Common myeloid progenitor, CD34-positive (primary cell): ENCODE measurements at regions not wholly inside any gene's neighbourhood (a gene's known extent, or its start where the extent isn't known, plus 50 kb on each side); places are given as distances from the start of the nearest gene placed in this dataset.

Experiments used
- CTCF ChIA-PET: fragments of 350-600 bp; sonication (Branson Sonifier 250); formaldehyde crosslinking; loops from one replicate; lab custom pipeline; 2021; ENCODE audit warnings: antibody characterized with exemption; lab: Charles Lee
- POLR2A ChIA-PET: fragments of 350-600 bp; sonication (Branson Sonifier 250); formaldehyde crosslinking; loops from one replicate; lab custom pipeline; 2021; ENCODE audit warnings: antibody characterized with exemption; lab: Charles Lee
- DNase-seq, 3 donors: peaks; one replicate each; pipeline versions ENCODE4 v3.0.0 to v3.0.0-alpha.2; 2013
- H3K27ac ChIP-seq, 2 experiments: 1 replicate in 1 of 2; 2 replicates in 1 of 2; pipeline ENCODE4 v1.7.0; 2013; ENCODE audit warnings: inconsistent platforms in 2 of 2, low read length in 2 of 2, mild to moderate bottlenecking in 2 of 2, low read depth in 1 of 2, moderate library complexity in 1 of 2; ENCODE audit not compliant: severe bottlenecking in 2 of 2, insufficient read depth in 1 of 2, poor library complexity in 1 of 2
- H3K27me3 ChIP-seq, 5 experiments: replicated peaks in 2 of 5; 1 replicate in 3 of 5; 2 replicates in 2 of 5; pipeline versions ENCODE4 v1.6.1 to v1.7.0; 2013; ENCODE audit warnings: low read length in 4 of 5, mild to moderate bottlenecking in 2 of 5, moderate library complexity in 2 of 5, inconsistent platforms in 1 of 5; ENCODE audit not compliant: insufficient read depth in 5 of 5, control insufficient read depth in 4 of 5
- H3K36me3 ChIP-seq, 4 experiments: 1 replicate in 2 of 4; 2 replicates in 2 of 4; pipeline versions ENCODE4 v1.6.1 to v1.7.0; 2013; ENCODE audit warnings: low read length in 3 of 4, control low read depth in 1 of 4, mild to moderate bottlenecking in 1 of 4; ENCODE audit not compliant: control insufficient read depth in 4 of 4, insufficient read depth in 4 of 4
- H3K4me1 ChIP-seq, 4 experiments: 1 replicate in 3 of 4; 2 replicates in 1 of 4; pipeline versions ENCODE4 v1.6.1 to v1.7.1; 2013; ENCODE audit warnings: low read length in 3 of 4, mild to moderate bottlenecking in 3 of 4, control low read depth in 1 of 4, inconsistent platforms in 1 of 4, moderate library complexity in 1 of 4; ENCODE audit not compliant: control insufficient read depth in 4 of 4, insufficient read depth in 4 of 4; ENCODE audit errors: control extremely low read depth in 1 of 4
- H3K4me3 ChIP-seq, 7 experiments: 1 replicate in 4 of 7; 2 replicates in 3 of 7; pipeline versions ENCODE4 v1.5.1 to v1.7.0; 2013; ENCODE audit warnings: mild to moderate bottlenecking in 7 of 7, low read length in 6 of 7, moderate library complexity in 6 of 7, inconsistent platforms in 2 of 7, low read depth in 2 of 7, control low read depth in 1 of 7; ENCODE audit not compliant: insufficient read depth in 4 of 7, control insufficient read depth in 1 of 7; ENCODE audit errors: extremely low read depth in 1 of 7
- H3K9me3 ChIP-seq, 5 experiments: 1 replicate in 4 of 5; 2 replicates in 1 of 5; pipeline versions ENCODE4 v1.6.1 to v1.7.1; 2013; ENCODE audit warnings: low read length in 4 of 5, mild to moderate bottlenecking in 2 of 5, inconsistent platforms in 1 of 5, low read depth in 1 of 5, moderate library complexity in 1 of 5; ENCODE audit not compliant: control insufficient read depth in 4 of 5, insufficient read depth in 2 of 5; ENCODE audit errors: control extremely low read depth in 1 of 5
- WGBS: methylation state at CpG from one replicate; pipeline ENCODE4 v1.1.5; 2013; ENCODE audit not compliant: insufficient coverage; 5-methylcytosine and 5-hydroxymethylcytosine counted together

DNA sequence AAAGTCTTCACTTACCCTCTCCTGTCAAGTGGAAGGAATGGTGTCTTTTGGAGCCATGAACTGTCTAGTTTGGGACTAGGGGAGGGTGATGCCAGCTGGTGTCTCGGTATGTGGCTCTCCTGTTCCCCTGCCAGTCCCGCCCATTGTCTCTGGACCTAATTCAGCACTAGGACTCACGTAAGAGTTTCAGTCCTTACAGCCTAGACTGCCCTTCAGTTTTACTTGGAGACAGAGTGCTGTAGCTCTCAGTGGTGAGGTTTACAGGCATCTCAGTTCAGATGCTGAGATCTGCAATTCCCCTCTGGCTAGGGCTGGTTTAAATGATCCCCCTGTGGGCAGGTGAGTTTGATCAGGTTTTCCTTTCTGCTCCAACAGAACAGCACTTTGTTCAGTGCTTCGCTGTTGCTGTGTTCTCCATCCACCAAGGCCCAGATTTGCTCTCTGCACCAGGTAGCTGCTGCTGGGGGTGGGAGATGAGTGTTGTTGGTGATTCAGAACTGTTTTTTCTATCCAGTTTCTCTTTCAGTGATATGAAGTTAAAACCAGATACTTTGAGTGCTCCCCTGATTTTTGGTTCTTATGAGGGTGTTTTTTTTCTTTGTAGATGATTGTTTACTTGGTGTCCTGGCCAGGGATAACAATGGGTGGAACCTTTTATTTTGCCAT is 198.3 kb upstream of the RNPC3 start:
- Histone ChIP-seq H3K36me3 (no peaks in the 10 kb centered on the region), H3K27ac (no peak overlapping the region), H3K4me3 (no peak overlapping the region), H3K27me3 (no peaks in the 10 kb centered on the region), H3K4me1 (no peaks in the 10 kb centered on the region), H3K9me3 (peaks cover 0 to 2% (median 0%) of the 10 kb centered on the region in 5 experiments)
- ChIA-PET POLR2A (no interaction called here), CTCF (no interaction called here)
- DNase-seq = no peak
- WGBS = 96% methylated on average over 4 of the region's 4 CpGs

DNA sequence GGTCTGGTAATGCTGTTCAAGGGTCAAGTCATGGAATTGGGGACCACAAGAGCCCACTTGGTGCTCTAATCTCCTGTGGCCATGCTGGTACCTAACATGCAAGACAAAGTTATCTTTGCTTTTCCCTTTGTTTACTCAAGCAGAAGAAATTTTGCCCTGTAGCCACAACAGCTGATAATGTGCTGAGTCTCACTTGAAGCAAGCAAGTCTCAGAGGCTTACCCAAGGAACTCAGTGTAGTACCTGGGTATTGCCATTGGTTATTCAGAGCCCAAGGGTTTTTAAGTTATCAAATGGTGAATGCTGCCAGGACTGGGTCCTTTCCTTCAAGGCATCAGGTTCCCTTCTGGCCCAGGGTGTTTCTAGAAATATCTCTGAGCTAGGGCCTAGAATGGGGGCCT is 198.9 kb upstream of the RNPC3 start:
- H3K27me3 ChIP-seq = no peaks in the 10 kb centered on the region
- no peak for DNase-seq
- ChIA-PET CTCF (no interaction called here), POLR2A (no interaction called here)
- no peaks in the 10 kb centered on the region for H3K36me3 ChIP-seq
- peaks cover 0 to 2% (median 0%) of the 10 kb centered on the region in 5 experiments for H3K9me3 ChIP-seq
- no peak overlapping the region for H3K4me3 ChIP-seq
- H3K4me1 ChIP-seq = no peaks in the 10 kb centered on the region
- no peak overlapping the region for H3K27ac ChIP-seq

DNA sequence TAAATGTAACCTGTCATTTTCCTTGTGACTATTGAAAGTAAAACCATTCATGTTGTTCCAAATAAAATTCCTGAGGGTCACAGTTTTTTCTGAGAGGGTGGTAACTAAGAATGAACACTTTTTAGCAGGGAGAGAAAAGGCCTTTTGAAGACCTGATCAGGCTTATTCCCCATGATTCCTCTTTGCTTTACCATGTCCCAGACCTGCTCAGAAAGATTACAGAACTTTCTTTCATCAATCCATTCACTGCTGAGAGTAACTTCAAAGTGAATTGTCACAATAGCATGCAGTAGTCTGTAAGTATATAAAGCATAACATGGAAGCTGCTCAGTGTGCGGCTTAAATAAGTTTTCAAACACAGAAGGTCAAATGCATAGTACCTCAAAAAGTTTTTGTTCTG is 201.5 kb upstream of the COL11A1 start:
- ChIA-PET CTCF (no interaction called here), POLR2A (interaction anchor here (0.5 kb wide), 1 partner anchor 1005 kb away, joined by 4 read pairs; no protein-coding TSS in a partner anchor)
- WGBS = no CpG with 5 or more reads among the region's 1 CpG

DNA sequence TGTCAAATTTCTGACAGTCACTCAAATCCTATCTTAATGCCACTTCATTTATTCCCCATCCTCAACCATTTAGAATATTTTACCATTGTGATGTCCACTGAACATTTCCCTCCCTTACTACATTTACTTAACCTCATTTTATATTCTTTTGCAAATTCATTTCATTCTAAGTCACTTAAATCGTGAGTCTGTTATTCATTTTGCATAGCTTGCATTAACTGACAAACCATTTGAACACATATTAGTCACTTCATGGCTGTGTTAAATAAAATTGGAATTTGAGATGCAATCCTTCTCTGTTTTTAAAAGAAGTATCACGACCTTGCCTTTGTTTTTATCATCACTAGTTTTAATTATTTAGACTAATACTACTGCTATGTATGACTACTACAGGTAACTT is 199.4 kb upstream of the COL11A1 start:
- Histone ChIP-seq H3K27me3 (no peaks in the 10 kb centered on the region), H3K4me1 (no peaks in the 10 kb centered on the region), H3K4me3 (no peak overlapping the region), H3K36me3 (no peaks in the 10 kb centered on the region), H3K9me3 (no peaks in the 10 kb centered on the region), H3K27ac (no peak overlapping the region)
- WGBS = no CpG with 5 or more reads among the region's 2 CpGs
- ChIA-PET POLR2A (no interaction called here), CTCF (interaction anchor here (1.1 kb wide), 1 partner anchor 21 kb away, joined by 3 read pairs; no protein-coding TSS in a partner anchor)
- DNase-seq = no peak

More for the DNA sequence above, 201.5 kb upstream of the COL11A1 start:
- Histone ChIP-seq H3K9me3 (no peaks in the 10 kb centered on the region), H3K4me1 (no peaks in the 10 kb centered on the region), H3K27ac (no peak overlapping the region), H3K27me3 (no peaks in the 10 kb centered on the region), H3K4me3 (no peak overlapping the region), H3K36me3 (no peaks in the 10 kb centered on the region)
- DNase-seq = no peak

DNA sequence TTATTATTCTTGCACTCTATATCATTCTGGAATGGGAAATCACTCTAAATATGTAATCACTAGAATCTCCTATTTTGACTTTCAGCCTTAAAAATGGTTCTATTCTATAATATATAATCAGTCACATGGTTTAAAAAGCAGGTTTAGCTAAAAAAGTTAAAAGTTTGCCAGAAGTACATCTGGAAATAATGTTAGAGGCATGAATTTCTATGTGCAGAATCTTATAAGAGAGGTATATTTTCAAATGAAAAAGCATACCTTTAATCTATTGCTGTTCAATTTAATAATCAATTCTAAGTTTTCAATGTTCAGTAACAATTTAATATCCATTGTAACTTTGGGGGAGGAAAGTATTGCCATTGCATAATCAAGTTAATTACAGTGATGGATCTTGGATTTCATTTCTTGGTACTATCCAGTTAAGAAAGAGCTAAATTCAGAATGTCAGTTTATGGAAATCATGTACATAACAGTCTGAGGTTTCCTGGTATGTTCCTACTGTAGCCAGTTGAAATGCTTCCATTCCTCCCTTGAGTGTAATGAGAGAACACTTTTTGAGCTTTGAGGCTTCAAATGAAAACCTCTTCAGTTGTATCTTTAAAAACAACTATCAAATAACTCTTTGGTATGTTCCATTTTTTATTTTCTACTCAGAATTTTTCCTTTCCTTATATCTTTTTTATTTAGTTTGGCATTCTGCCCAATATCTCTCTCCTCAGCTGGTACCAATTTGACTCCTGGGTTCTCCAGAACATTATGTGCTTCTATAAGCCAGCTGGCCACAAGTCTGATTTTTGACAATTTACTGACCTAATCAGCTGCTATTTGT is 175.7 kb upstream of the COL11A1 start:
- ChIA-PET POLR2A (no interaction called here), CTCF (no interaction called here)
- no peak for DNase-seq

DNA sequence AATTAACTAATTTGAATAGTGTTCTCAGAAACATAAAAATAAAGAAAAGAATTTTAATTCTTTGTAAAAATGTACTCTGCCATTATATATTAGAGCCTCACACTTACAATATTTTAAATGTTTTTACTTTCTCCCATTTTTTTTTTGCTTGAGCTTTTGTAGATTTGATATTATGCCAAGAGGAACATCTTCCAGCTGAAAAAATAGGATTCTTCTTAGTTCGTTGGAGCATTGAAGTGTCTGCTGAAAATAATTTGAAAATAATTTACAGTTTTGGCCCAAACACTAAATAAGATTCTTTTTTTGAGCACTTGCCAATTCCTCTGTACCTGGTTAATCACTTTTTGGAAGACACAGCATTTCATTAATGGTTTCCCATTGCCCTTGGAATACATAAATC is 175.0 kb upstream of the COL11A1 start:
- no CpG with 5 or more reads among the region's 1 CpG for WGBS
- CTCF ChIA-PET = no interaction called here
- POLR2A ChIA-PET = no interaction called here

More for the DNA sequence above, 175.7 kb upstream of the COL11A1 start:
- Histone ChIP-seq H3K4me3 (no peak overlapping the region), H3K27ac (no peak overlapping the region), H3K27me3 (no peaks in the 10 kb centered on the region), H3K36me3 (no peaks in the 10 kb centered on the region), H3K4me1 (no peaks in the 10 kb centered on the region), H3K9me3 (no peaks in the 10 kb centered on the region)

DNA sequence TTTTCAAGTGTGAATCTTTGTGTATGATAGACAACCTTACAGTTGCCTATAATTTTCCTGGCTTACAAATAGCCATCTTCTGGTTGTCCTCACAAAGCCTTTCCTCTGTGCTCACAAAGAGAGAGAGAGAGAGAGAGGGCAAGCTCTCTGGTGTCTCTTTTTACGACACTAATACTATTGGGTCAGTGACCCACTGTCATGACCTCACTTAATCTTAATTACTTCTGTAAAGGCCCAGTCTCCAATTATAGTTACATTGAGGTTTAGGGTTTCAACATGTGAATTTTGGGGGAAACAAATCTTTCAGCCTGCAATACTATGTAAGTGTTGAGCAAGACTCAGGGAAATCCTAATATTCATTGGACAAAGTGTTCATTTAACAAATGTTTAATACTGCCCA is 167.4 kb upstream of the COL11A1 start:
- H3K9me3 ChIP-seq = no peaks in the 10 kb centered on the region
- no peak for DNase-seq
- no peaks in the 10 kb centered on the region for H3K4me1 ChIP-seq
- H3K27me3 ChIP-seq = no peaks in the 10 kb centered on the region
- ChIA-PET POLR2A (no interaction called here), CTCF (no interaction called here)
- WGBS = no CpG with 5 or more reads among the region's 1 CpG
- H3K27ac ChIP-seq = no peak overlapping the region
- H3K4me3 ChIP-seq = no peak overlapping the region
- H3K36me3 ChIP-seq = no peaks in the 10 kb centered on the region

More for the DNA sequence above, 175.0 kb upstream of the COL11A1 start:
- H3K9me3 ChIP-seq = no peaks in the 10 kb centered on the region
- DNase-seq = no peak
- no peak overlapping the region for H3K4me3 ChIP-seq
- no peaks in the 10 kb centered on the region for H3K4me1 ChIP-seq
- H3K27me3 ChIP-seq = no peaks in the 10 kb centered on the region
- H3K36me3 ChIP-seq = no peaks in the 10 kb centered on the region
- no peak overlapping the region for H3K27ac ChIP-seq
